ENCODE measurements at regions not wholly inside any gene's neighbourhood (a gene's known extent, or its start where the extent isn't known, plus 50 kb on each side); places are given as distances from the start of the nearest gene placed in this dataset.

DNA sequence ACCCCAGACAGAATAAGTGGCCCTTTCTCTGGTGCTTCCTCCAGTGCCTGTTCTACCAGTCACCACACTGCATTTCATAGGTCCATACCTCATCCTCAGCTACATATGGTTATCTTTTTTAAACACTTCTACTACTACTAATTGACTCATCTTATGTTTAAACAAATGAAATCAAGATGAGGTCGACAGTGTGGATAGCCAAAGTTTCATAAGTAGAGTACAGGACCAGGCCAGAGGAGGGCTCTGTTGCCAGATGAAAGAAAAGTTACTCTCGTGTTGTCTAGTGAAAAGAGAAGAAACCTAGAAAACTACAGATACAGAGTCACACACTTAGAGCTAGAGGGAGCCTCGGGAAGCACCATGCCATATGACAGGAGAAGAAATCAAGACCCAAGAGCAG is 296.1 kb downstream of the VPS13C start:
- H3K4me3 ChIP-seq (ENCODE audit: low read depth, low read length): no peak overlapping the region
- no peaks in the 10 kb centered on the region for H3K27me3 ChIP-seq (ENCODE audit: control insufficient read depth, insufficient read depth, low read length)
- TF ChIP-seq, protein P1, sequence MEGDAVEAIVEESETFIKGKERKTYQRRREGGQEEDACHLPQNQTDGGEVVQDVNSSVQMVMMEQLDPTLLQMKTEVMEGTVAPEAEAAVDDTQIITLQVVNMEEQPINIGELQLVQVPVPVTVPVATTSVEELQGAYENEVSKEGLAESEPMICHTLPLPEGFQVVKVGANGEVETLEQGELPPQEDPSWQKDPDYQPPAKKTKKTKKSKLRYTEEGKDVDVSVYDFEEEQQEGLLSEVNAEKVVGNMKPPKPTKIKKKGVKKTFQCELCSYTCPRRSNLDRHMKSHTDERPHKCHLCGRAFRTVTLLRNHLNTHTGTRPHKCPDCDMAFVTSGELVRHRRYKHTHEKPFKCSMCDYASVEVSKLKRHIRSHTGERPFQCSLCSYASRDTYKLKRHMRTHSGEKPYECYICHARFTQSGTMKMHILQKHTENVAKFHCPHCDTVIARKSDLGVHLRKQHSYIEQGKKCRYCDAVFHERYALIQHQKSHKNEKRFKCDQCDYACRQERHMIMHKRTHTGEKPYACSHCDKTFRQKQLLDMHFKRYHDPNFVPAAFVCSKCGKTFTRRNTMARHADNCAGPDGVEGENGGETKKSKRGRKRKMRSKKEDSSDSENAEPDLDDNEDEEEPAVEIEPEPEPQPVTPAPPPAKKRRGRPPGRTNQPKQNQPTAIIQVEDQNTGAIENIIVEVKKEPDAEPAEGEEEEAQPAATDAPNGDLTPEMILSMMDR (IDR thresholded peaks at IDR 0.05; ENCODE audit: low read depth, low read length): no peak
- H3K9me3 ChIP-seq (ENCODE audit: control insufficient read depth, insufficient read depth, low read length): no peaks in the 10 kb centered on the region
- DNase-seq (ENCODE audit: low read depth, low spot score): no peak
- CTCF ChIA-PET: no interaction called here
- H3K27ac ChIP-seq (ENCODE audit: low read depth, low read length): no peak overlapping the region
- POLR2A ChIA-PET: no interaction called here

GRCh38 chr15:61762676-61763075 is 297.6 kb downstream of the VPS13C start:
- POLR2A ChIA-PET: no interaction called here
- H3K4me3 ChIP-seq (ENCODE audit: low read depth, low read length): no peak overlapping the region
- H3K27ac ChIP-seq (ENCODE audit: low read depth, low read length): no peak overlapping the region
- H3K27me3 ChIP-seq (ENCODE audit: control insufficient read depth, insufficient read depth, low read length): no peaks in the 10 kb centered on the region
- no peak for DNase-seq (ENCODE audit: low read depth, low spot score)
- H3K9me3 ChIP-seq (ENCODE audit: control insufficient read depth, insufficient read depth, low read length): no peaks in the 10 kb centered on the region
- TF ChIP-seq, protein P1 (IDR thresholded peaks at IDR 0.05; ENCODE audit: low read depth, low read length): no peak
- CTCF ChIA-PET: no interaction called here

GRCh38 chr15:61759639-61760038 is 300.6 kb downstream of the VPS13C start:
- no peak for DNase-seq (ENCODE audit: low read depth, low spot score)
- Histone ChIP-seq H3K27ac (ENCODE audit: low read depth, low read length) (no peak overlapping the region), H3K4me3 (ENCODE audit: low read depth, low read length) (no peak overlapping the region), H3K9me3 (ENCODE audit: control insufficient read depth, insufficient read depth, low read length) (no peaks in the 10 kb centered on the region), H3K27me3 (ENCODE audit: control insufficient read depth, insufficient read depth, low read length) (peaks cover 2% of the 10 kb centered on the region)
- ChIA-PET POLR2A (no interaction called here), CTCF (no interaction called here)
- TF ChIP-seq, protein P1 (IDR thresholded peaks at IDR 0.05; ENCODE audit: low read depth, low read length): no peak

GRCh38 chr15:61756071-61756820 is 304.0 kb downstream of the VPS13C start:
- CTCF ChIA-PET: no interaction called here

GRCh38 chr15:61755467-61755866 is 304.8 kb downstream of the VPS13C start:
- ChIA-PET CTCF (no interaction called here), POLR2A (no interaction called here)
- Histone ChIP-seq H3K27ac (ENCODE audit: low read depth, low read length) (no peak overlapping the region), H3K27me3 (ENCODE audit: control insufficient read depth, insufficient read depth, low read length) (peaks cover 4% of the 10 kb centered on the region), H3K4me3 (ENCODE audit: low read depth, low read length) (no peak overlapping the region), H3K9me3 (ENCODE audit: control insufficient read depth, insufficient read depth, low read length) (no peaks in the 10 kb centered on the region)
- TF ChIP-seq, protein P1 (IDR thresholded peaks at IDR 0.05; ENCODE audit: low read depth, low read length): no peak
- DNase-seq (ENCODE audit: low read depth, low spot score): no peak

More at GRCh38 chr15:61756071-61756820, 304.0 kb downstream of the VPS13C start:
- no peak overlapping the region for H3K4me3 ChIP-seq (ENCODE audit: low read depth, low read length)
- no peaks in the 10 kb centered on the region for H3K9me3 ChIP-seq (ENCODE audit: control insufficient read depth, insufficient read depth, low read length)
- POLR2A ChIA-PET: no interaction called here
- no peak overlapping the region for H3K27ac ChIP-seq (ENCODE audit: low read depth, low read length)
- peaks cover 4% of the 10 kb centered on the region for H3K27me3 ChIP-seq (ENCODE audit: control insufficient read depth, insufficient read depth, low read length)
- DNase-seq (ENCODE audit: low read depth, low spot score): no peak
- TF ChIP-seq, protein P1 (IDR thresholded peaks at IDR 0.05; ENCODE audit: low read depth, low read length): no peak

Data from AG04450 (cell line).